ENCODE measurements at regions not wholly inside any gene's neighbourhood (a gene's known extent, or its start where the extent isn't known, plus 50 kb on each side); places are given as distances from the start of the nearest gene placed in this dataset.

- TF ChIP-seq REST (IDR thresholded peaks at IDR 0.05; ENCODE audit: low read depth, low read length) (no peak), RFX5 (IDR thresholded peaks at IDR 0.05; ENCODE audit: low read depth, low read length) (no peak), ETV6 (conservative IDR thresholded peaks at IDR 0.05 in 1 of 2, IDR thresholded peaks at IDR 0.05 in 1 of 2; ENCODE audit: borderline replicate concordance in 1 of 2, low read depth in 1 of 2) (no peak), RB1 (IDR thresholded peaks at IDR 0.05; ENCODE audit: borderline replicate concordance) (no peak), CTCF (IDR thresholded peaks at IDR 0.05 in 2 of 3, conservative IDR thresholded peaks at IDR 0.05 in 1 of 3; ENCODE audit: control insufficient read depth in 2 of 3, extremely low read depth in 1 of 3, insufficient read depth in 1 of 3, low read depth in 3 of 3, low read length in 3 of 3) (no peak), JUNB (IDR thresholded peaks at IDR 0.05) (no peak), JUND (IDR thresholded peaks at IDR 0.05; ENCODE audit: low read depth, low read length) (no peak), ZNF592 (IDR thresholded peaks at IDR 0.05) (no peak), POLR2AphosphoS5 (IDR thresholded peaks at IDR 0.05; ENCODE audit: low read length) (no peak), PRDM15 (CRISPR knock-in tag; IDR thresholded peaks at IDR 0.05) (no peak), E4F1 (IDR thresholded peaks at IDR 0.05; ENCODE audit: borderline replicate concordance, partially characterized antibody) (no peak), PAX5 (IDR thresholded peaks at IDR 0.05; ENCODE audit: borderline replicate concordance, low read depth, low read length) (no peak), ZNF207 (IDR thresholded peaks at IDR 0.05; ENCODE audit: borderline replicate concordance) (no peak), RCOR1 (conservative IDR thresholded peaks at IDR 0.05; ENCODE audit: low read depth, low read length) (no peak)
Measured at GRCh38 chr3:105032541-105032940, 334.2 kb upstream of the ALCAM start.
